Neural progenitor cell (in vitro differentiated cells): ENCODE measurements at regions not wholly inside any gene's neighbourhood (a gene's known extent, or its start where the extent isn't known, plus 50 kb on each side); places are given as distances from the start of the nearest gene placed in this dataset.

ENCODE experiments used
- DNase-seq: peaks from one replicate; pipeline ENCODE4 v3.0.0-alpha.2; 2016; ENCODE audit warnings: low spot score
- H2AFZ ChIP-seq: fragments of 200-600 bp; sonication (generic); replicated peaks from 2 replicates; pipeline ENCODE4 v1.6.1; 2016; ENCODE audit warnings: antibody characterized with exemption
- H3F3A ChIP-seq: fragments of 200-600 bp; sonication (generic); 2 replicates; pipeline ENCODE4 v1.6.1; 2016; ENCODE audit warnings: antibody characterized with exemption, low read depth
- H3K27ac ChIP-seq: fragments of 200-600 bp; sonication (generic); 2 replicates; pipeline ENCODE4 v1.5.1; 2016; ENCODE audit warnings: mild to moderate bottlenecking
- H3K27me3 ChIP-seq: fragments of 200-600 bp; sonication (generic); 2 replicates; pipeline ENCODE4 v1.6.1; 2016; ENCODE audit warnings: mild to moderate bottlenecking, moderate library complexity
- H3K36me3 ChIP-seq: fragments of 200-600 bp; sonication (generic); 2 replicates; pipeline ENCODE4 v1.5.1; 2016
- H3K4me1 ChIP-seq: fragments of 200-600 bp; sonication (generic); 2 replicates; pipeline ENCODE4 v1.6.1; 2016; ENCODE audit warnings: mixed run types
- H3K4me2 ChIP-seq: fragments of 200-600 bp; sonication (generic); 2 replicates; pipeline ENCODE4 v1.6.1; 2016
- H3K4me3 ChIP-seq: fragments of 200-600 bp; sonication (generic); 2 replicates; pipeline ENCODE4 v1.5.1; 2016
- H3K79me2 ChIP-seq: fragments of 200-600 bp; sonication (generic); 2 replicates; pipeline ENCODE4 v1.6.1; 2016; ENCODE audit warnings: low read depth
- H3K9ac ChIP-seq: fragments of 200-600 bp; sonication (generic); 2 replicates; pipeline ENCODE4 v1.6.1; 2016
- H3K9me3 ChIP-seq: fragments of 200-600 bp; sonication (generic); 2 replicates; pipeline ENCODE4 v1.5.1; 2016; ENCODE audit warnings: low read depth
- H4K20me1 ChIP-seq: fragments of 200-600 bp; sonication (generic); 2 replicates; pipeline ENCODE4 v1.6.1; 2016; ENCODE audit warnings: low read depth
- H3K27ac Mint-ChIP-seq: 3 replicates; pipeline ENCODE4 v1.8.0; 2021; ENCODE audit warnings: mixed read lengths
- H3K27me3 Mint-ChIP-seq: 2 replicates; pipeline ENCODE4 v1.8.0; 2022; ENCODE audit warnings: low read depth, mild to moderate bottlenecking, inconsistent platforms, moderate library complexity, mixed read lengths; ENCODE audit not compliant: insufficient read depth
- H3K36me3 Mint-ChIP-seq: 3 replicates; pipeline ENCODE4 v1.8.0; 2021; ENCODE audit warnings: mixed read lengths
- H3K4me1 Mint-ChIP-seq: 3 replicates; pipeline ENCODE4 v1.8.0; 2021; ENCODE audit warnings: mixed read lengths
- H3K4me3 Mint-ChIP-seq: 3 replicates; pipeline ENCODE4 v1.8.0; 2021; ENCODE audit warnings: mild to moderate bottlenecking, moderate library complexity, mixed read lengths
- H3K9me3 Mint-ChIP-seq: 3 replicates; pipeline ENCODE4 v1.8.0; 2020; ENCODE audit warnings: mixed read lengths
- EZH2 ChIP-seq: fragments of 200-600 bp; sonication (generic); IDR thresholded peaks from 2 replicates; pipeline ENCODE4 v1.6.1; 2017; ENCODE audit warnings: antibody characterized with exemption, mild to moderate bottlenecking, moderate library complexity
- EZH2phosphoT487 ChIP-seq: fragments of 200-600 bp; sonication (generic); IDR thresholded peaks from 2 replicates; pipeline ENCODE4 v1.6.1; 2017; ENCODE audit warnings: antibody characterized with exemption
- TF ChIP-seq, protein P1 (sequence below): fragments of 200-600 bp; sonication (generic); IDR thresholded peaks from 2 replicates; pipeline ENCODE4 v1.5.1; 2017; ENCODE audit warnings: antibody characterized with exemption, mild to moderate bottlenecking

GRCh38 chr4:27387711-27388110, 527.1 kb downstream of the STIM2 start:
- Mint-ChIP-seq H3K9me3 (peaks cover 3% of the 10 kb centered on the region), H3K4me1 (peaks cover 13% of the 10 kb centered on the region), H3K4me3 (no peak overlapping the region), H3K27me3 (no peaks in the 10 kb centered on the region), H3K27ac (no peak overlapping the region), H3K36me3 (no peaks in the 10 kb centered on the region)
- DNase-seq: no peak
- Histone ChIP-seq H3K9ac (no peak overlapping the region), H2AFZ (no peak overlapping the region), H3K4me2 (no peak overlapping the region), H3K27ac (no peak overlapping the region), H3K4me1 (no peaks in the 10 kb centered on the region), H3K27me3 (no peaks in the 10 kb centered on the region), H4K20me1 (no peaks in the 10 kb centered on the region), H3K4me3 (no peak overlapping the region), H3K36me3 (no peaks in the 10 kb centered on the region), H3K79me2 (no peaks in the 10 kb centered on the region), H3F3A (no peaks in the 10 kb centered on the region), H3K9me3 (no peaks in the 10 kb centered on the region)
- TF ChIP-seq EZH2 (no peak), EZH2phosphoT487 (no peak)
- TF ChIP-seq, protein P1, sequence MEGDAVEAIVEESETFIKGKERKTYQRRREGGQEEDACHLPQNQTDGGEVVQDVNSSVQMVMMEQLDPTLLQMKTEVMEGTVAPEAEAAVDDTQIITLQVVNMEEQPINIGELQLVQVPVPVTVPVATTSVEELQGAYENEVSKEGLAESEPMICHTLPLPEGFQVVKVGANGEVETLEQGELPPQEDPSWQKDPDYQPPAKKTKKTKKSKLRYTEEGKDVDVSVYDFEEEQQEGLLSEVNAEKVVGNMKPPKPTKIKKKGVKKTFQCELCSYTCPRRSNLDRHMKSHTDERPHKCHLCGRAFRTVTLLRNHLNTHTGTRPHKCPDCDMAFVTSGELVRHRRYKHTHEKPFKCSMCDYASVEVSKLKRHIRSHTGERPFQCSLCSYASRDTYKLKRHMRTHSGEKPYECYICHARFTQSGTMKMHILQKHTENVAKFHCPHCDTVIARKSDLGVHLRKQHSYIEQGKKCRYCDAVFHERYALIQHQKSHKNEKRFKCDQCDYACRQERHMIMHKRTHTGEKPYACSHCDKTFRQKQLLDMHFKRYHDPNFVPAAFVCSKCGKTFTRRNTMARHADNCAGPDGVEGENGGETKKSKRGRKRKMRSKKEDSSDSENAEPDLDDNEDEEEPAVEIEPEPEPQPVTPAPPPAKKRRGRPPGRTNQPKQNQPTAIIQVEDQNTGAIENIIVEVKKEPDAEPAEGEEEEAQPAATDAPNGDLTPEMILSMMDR: no peak

GRCh38 chr4:27397886-27398285, 537.2 kb downstream of the STIM2 start:
- H3K36me3 Mint-ChIP-seq: no peaks in the 10 kb centered on the region
- H3K27ac Mint-ChIP-seq: no peak overlapping the region
- H3K4me3 Mint-ChIP-seq: no peak overlapping the region
- Histone ChIP-seq H4K20me1 (no peaks in the 10 kb centered on the region), H3K9me3 (no peaks in the 10 kb centered on the region), H3K9ac (no peak overlapping the region), H3K36me3 (no peaks in the 10 kb centered on the region), H3K27me3 (no peaks in the 10 kb centered on the region), H3K4me2 (no peak overlapping the region), H3K4me1 (no peaks in the 10 kb centered on the region), H3K4me3 (no peak overlapping the region), H3F3A (no peaks in the 10 kb centered on the region), H2AFZ (no peak overlapping the region), H3K27ac (no peak overlapping the region), H3K79me2 (no peaks in the 10 kb centered on the region)
- TF ChIP-seq EZH2phosphoT487: no peak
- TF ChIP-seq EZH2: no peak
- TF ChIP-seq, protein P1: no peak
- no peak for DNase-seq
- peaks cover 4% of the 10 kb centered on the region for H3K27me3 Mint-ChIP-seq
- no peaks in the 10 kb centered on the region for H3K4me1 Mint-ChIP-seq
- H3K9me3 Mint-ChIP-seq: peaks cover 19% of the 10 kb centered on the region

- no peaks in the 10 kb centered on the region for H3K79me2 ChIP-seq
- no peaks in the 10 kb centered on the region for H3K36me3 Mint-ChIP-seq
- peaks cover 19% of the 10 kb centered on the region for H3K9me3 Mint-ChIP-seq
- H3K9ac ChIP-seq: no peak overlapping the region
- TF ChIP-seq EZH2phosphoT487 (no peak), EZH2 (no peak)
- TF ChIP-seq, protein P1: no peak
- no peaks in the 10 kb centered on the region for H3F3A ChIP-seq
- no peak for DNase-seq
- H3K4me3 Mint-ChIP-seq: no peak overlapping the region
- peaks cover 4% of the 10 kb centered on the region for H3K27me3 Mint-ChIP-seq
- H3K9me3 ChIP-seq: no peaks in the 10 kb centered on the region
- no peaks in the 10 kb centered on the region for H3K36me3 ChIP-seq
- no peak overlapping the region for H3K27ac ChIP-seq
- H4K20me1 ChIP-seq: no peaks in the 10 kb centered on the region
- no peak overlapping the region for H3K27ac Mint-ChIP-seq
- H2AFZ ChIP-seq: no peak overlapping the region
- no peak overlapping the region for H3K4me2 ChIP-seq
- H3K4me1 ChIP-seq: no peaks in the 10 kb centered on the region
- no peaks in the 10 kb centered on the region for H3K27me3 ChIP-seq
- H3K4me3 ChIP-seq: no peak overlapping the region
- H3K4me1 Mint-ChIP-seq: no peaks in the 10 kb centered on the region
Measured at GRCh38 chr4:27398631-27399310, 538.1 kb downstream of the STIM2 start.
